HL-60 (cell line): ENCODE measurements at regions not wholly inside any gene's neighbourhood (a gene's known extent, or its start where the extent isn't known, plus 50 kb on each side); places are given as distances from the start of the nearest gene placed in this dataset.

Source experiments
- POLR2AphosphoS5 ChIP-seq: IDR thresholded peaks from 2 replicates; pipeline ENCODE4 v1.6.1; 2012; ENCODE audit warnings: low read depth
- TF ChIP-seq, protein P1 (sequence below): IDR thresholded peaks from 2 replicates; pipeline ENCODE4 v1.6.1; 2012; ENCODE audit warnings: low read depth; ENCODE audit not compliant: insufficient replicate concordance
- TF ChIP-seq, protein P2 (sequence below): IDR thresholded peaks from one replicate; pipeline ENCODE4 v1.5.1; 2011; ENCODE audit warnings: low read length, control low read depth, inconsistent platforms; ENCODE audit not compliant: insufficient read depth

DNA sequence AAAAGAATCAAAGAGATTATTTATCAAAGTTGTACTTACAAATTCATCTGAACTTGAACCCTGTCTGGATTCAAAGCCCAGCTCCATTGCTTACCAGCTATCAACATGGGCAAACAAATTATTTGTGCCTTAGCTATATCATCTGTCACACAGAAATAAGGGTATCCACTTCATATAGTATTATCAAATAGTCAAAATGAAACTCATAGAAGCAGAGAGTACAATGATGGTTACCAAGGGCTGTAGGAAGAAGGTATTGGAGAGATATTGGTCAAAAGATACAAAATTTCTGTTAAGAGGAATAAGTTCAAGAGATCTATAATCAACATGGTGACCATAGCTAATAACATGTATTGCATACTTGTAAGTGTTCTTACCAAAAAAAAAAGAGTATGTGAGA, 87.8 kb upstream of the CCDC28A start:
- TF ChIP-seq, protein P1, sequence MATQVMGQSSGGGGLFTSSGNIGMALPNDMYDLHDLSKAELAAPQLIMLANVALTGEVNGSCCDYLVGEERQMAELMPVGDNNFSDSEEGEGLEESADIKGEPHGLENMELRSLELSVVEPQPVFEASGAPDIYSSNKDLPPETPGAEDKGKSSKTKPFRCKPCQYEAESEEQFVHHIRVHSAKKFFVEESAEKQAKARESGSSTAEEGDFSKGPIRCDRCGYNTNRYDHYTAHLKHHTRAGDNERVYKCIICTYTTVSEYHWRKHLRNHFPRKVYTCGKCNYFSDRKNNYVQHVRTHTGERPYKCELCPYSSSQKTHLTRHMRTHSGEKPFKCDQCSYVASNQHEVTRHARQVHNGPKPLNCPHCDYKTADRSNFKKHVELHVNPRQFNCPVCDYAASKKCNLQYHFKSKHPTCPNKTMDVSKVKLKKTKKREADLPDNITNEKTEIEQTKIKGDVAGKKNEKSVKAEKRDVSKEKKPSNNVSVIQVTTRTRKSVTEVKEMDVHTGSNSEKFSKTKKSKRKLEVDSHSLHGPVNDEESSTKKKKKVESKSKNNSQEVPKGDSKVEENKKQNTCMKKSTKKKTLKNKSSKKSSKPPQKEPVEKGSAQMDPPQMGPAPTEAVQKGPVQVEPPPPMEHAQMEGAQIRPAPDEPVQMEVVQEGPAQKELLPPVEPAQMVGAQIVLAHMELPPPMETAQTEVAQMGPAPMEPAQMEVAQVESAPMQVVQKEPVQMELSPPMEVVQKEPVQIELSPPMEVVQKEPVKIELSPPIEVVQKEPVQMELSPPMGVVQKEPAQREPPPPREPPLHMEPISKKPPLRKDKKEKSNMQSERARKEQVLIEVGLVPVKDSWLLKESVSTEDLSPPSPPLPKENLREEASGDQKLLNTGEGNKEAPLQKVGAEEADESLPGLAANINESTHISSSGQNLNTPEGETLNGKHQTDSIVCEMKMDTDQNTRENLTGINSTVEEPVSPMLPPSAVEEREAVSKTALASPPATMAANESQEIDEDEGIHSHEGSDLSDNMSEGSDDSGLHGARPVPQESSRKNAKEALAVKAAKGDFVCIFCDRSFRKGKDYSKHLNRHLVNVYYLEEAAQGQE, result no peak
- TF ChIP-seq, protein P2, sequence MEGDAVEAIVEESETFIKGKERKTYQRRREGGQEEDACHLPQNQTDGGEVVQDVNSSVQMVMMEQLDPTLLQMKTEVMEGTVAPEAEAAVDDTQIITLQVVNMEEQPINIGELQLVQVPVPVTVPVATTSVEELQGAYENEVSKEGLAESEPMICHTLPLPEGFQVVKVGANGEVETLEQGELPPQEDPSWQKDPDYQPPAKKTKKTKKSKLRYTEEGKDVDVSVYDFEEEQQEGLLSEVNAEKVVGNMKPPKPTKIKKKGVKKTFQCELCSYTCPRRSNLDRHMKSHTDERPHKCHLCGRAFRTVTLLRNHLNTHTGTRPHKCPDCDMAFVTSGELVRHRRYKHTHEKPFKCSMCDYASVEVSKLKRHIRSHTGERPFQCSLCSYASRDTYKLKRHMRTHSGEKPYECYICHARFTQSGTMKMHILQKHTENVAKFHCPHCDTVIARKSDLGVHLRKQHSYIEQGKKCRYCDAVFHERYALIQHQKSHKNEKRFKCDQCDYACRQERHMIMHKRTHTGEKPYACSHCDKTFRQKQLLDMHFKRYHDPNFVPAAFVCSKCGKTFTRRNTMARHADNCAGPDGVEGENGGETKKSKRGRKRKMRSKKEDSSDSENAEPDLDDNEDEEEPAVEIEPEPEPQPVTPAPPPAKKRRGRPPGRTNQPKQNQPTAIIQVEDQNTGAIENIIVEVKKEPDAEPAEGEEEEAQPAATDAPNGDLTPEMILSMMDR, result no peak
- no peak for TF ChIP-seq POLR2AphosphoS5
